Caco-2 (cell line): ENCODE measurements at regions not wholly inside any gene's neighbourhood (a gene's known extent, or its start where the extent isn't known, plus 50 kb on each side); places are given as distances from the start of the nearest gene placed in this dataset.
"Not testable (repeated sequence)": the region's sequence is repeated elsewhere in the genome, so short reads cannot be mapped to it uniquely, and the experiment has no call there.

ENCODE experiments used
- BruUV-seq: library from RNA; stranded (reverse); fragments of 400-500 nt; replicated peaks from 2 replicates; lab custom pipeline; 2021; lab: Mats Ljungman, UMichigan
- CTCF ChIA-PET: fragments of 300-600 bp; sonication (Branson Sonifier 250); formaldehyde crosslinking; loops from one replicate; lab custom pipeline; 2022; ENCODE audit warnings: antibody characterized with exemption; lab: Charles Lee
- POLR2A ChIA-PET: fragments of 300-600 bp; sonication (Branson Sonifier 250); formaldehyde crosslinking; loops from one replicate; lab custom pipeline; 2022; ENCODE audit warnings: antibody characterized with exemption; lab: Charles Lee
- DNase-seq, 2 experiments: peaks; one replicate each; pipeline versions ENCODE4 v3.0.0 to v3.0.0-alpha.2; 2020 to 2022
- H3K27me3 ChIP-seq: replicated peaks from 2 replicates; pipeline ENCODE4 v1.6.0; 2011; ENCODE audit warnings: low read length; ENCODE audit not compliant: control insufficient read depth, insufficient read depth
- H3K36me3 ChIP-seq: 2 replicates; pipeline ENCODE4 v1.5.1; 2011; ENCODE audit warnings: low read length; ENCODE audit not compliant: control insufficient read depth, insufficient read depth
- H3K4me1 ChIP-seq: fragments of 250-450 bp; sonication (Bioruptor Pico); 2 replicates; pipeline ENCODE4 v1.5.1; 2020; ENCODE audit warnings: mild to moderate bottlenecking
- H3K4me3 ChIP-seq: 2 replicates; pipeline ENCODE4 v1.5.1; 2011; ENCODE audit warnings: low read depth, mild to moderate bottlenecking, control low read depth, low read length
- H3K9me3 ChIP-seq: fragments of 250-450 bp; sonication (Bioruptor Pico); 2 replicates; pipeline ENCODE4 v1.5.1; 2020; ENCODE audit warnings: mild to moderate bottlenecking, moderate library complexity
- H3K27ac Mint-ChIP-seq: one replicate; pipeline ENCODE4 v1.8.0; 2022; ENCODE audit warnings: mixed read lengths; ENCODE audit not compliant: unreplicated experiment
- H3K27me3 Mint-ChIP-seq: one replicate; pipeline ENCODE4 v1.8.0; 2022; ENCODE audit warnings: mixed read lengths; ENCODE audit not compliant: insufficient read depth, unreplicated experiment
- H3K36me3 Mint-ChIP-seq: one replicate; pipeline ENCODE4 v1.8.0; 2022; ENCODE audit warnings: mild to moderate bottlenecking, mixed read lengths; ENCODE audit not compliant: insufficient read depth, unreplicated experiment
- H3K4me1 Mint-ChIP-seq: one replicate; pipeline ENCODE4 v1.8.0; 2022; ENCODE audit warnings: low read depth, mixed read lengths; ENCODE audit not compliant: unreplicated experiment
- H3K4me3 Mint-ChIP-seq: one replicate; pipeline ENCODE4 v1.8.0; 2022; ENCODE audit warnings: mild to moderate bottlenecking, moderate library complexity, mixed read lengths; ENCODE audit not compliant: unreplicated experiment
- H3K9me3 Mint-ChIP-seq: one replicate; pipeline ENCODE4 v1.8.0; 2022; ENCODE audit warnings: mixed read lengths; ENCODE audit not compliant: unreplicated experiment
- CTCF ChIP-seq, 2 experiments: fragments of 200-600 bp in 1 of 2; IDR thresholded peaks; 1 replicate in 1 of 2; 2 replicates in 1 of 2; pipeline versions ENCODE4 v1.5.1 to v1.8.0; 2011 to 2022; ENCODE audit warnings: antibody characterized with exemption in 1 of 2, control low read depth in 1 of 2, inconsistent platforms in 1 of 2, low read depth in 1 of 2, low read length in 1 of 2, mild to moderate bottlenecking in 1 of 2, moderate library complexity in 1 of 2; ENCODE audit not compliant: insufficient read depth in 1 of 2, severe bottlenecking in 1 of 2, unreplicated experiment in 1 of 2
- intact Hi-C: fragments of 100-400 bp; cut with micrococcal nuclease; formaldehyde crosslinking; loops from one replicate; pipeline ENCODE4 v1.10.0; 2022; ENCODE audit not compliant: unreplicated experiment

GRCh38 chr7:54426406-54426805 is 115.8 kb upstream of the VSTM2A start:
- no peak for TF ChIP-seq CTCF (IDR thresholded peaks at IDR 0.05; ENCODE audit: insufficient read depth in 1 of 2, low read depth in 1 of 2, low read length in 1 of 2, severe bottlenecking in 1 of 2, unreplicated experiment in 1 of 2)
- Mint-ChIP-seq H3K27ac (no peak overlapping the region), H3K9me3 (no peaks in the 10 kb centered on the region), H3K4me1 (no peaks in the 10 kb centered on the region), H3K36me3 (no peaks in the 10 kb centered on the region), H3K27me3 (peaks cover 5% of the 10 kb centered on the region), H3K4me3 (no peak overlapping the region)
- intact Hi-C loops: no loop called here
- no peaks in the 10 kb centered on the region for H3K4me1 ChIP-seq
- H3K4me3 ChIP-seq: no peak overlapping the region
- no peak for DNase-seq
- H3K27me3 ChIP-seq: no peaks in the 10 kb centered on the region
- no peaks in the 10 kb centered on the region for H3K9me3 ChIP-seq
- BruUV-seq: no TSS peak
- ChIA-PET CTCF (no interaction called here), POLR2A (no interaction called here)
- no peaks in the 10 kb centered on the region for H3K36me3 ChIP-seq

GRCh38 chr7:54429111-54429510 is 113.1 kb upstream of the VSTM2A start:
- Mint-ChIP-seq H3K27ac (no peak overlapping the region), H3K36me3 (no peaks in the 10 kb centered on the region), H3K27me3 (peaks cover 5% of the 10 kb centered on the region), H3K9me3 (no peaks in the 10 kb centered on the region), H3K4me1 (no peaks in the 10 kb centered on the region), H3K4me3 (no peak overlapping the region)
- intact Hi-C loops: no loop called here
- Histone ChIP-seq H3K9me3 (no peaks in the 10 kb centered on the region), H3K36me3 (no peaks in the 10 kb centered on the region), H3K4me3 (no peak overlapping the region), H3K27me3 (no peaks in the 10 kb centered on the region), H3K4me1 (no peaks in the 10 kb centered on the region)
- POLR2A ChIA-PET: no interaction called here
- no TSS peak for BruUV-seq
- CTCF ChIA-PET: no interaction called here
- DNase-seq: no peak
- no peak for TF ChIP-seq CTCF (IDR thresholded peaks at IDR 0.05; ENCODE audit: insufficient read depth in 1 of 2, low read depth in 1 of 2, low read length in 1 of 2, severe bottlenecking in 1 of 2, unreplicated experiment in 1 of 2)

- no peaks in the 10 kb centered on the region for H3K4me1 ChIP-seq
- intact Hi-C loops: loop anchor here (10.0 kb wide), 1 partner anchor 55 kb away; no protein-coding TSS in a partner anchor
- POLR2A ChIA-PET: no interaction called here
- Mint-ChIP-seq H3K4me3 (no peak overlapping the region), H3K9me3 (no peaks in the 10 kb centered on the region), H3K27me3 (peaks cover 7% of the 10 kb centered on the region), H3K4me1 (no peaks in the 10 kb centered on the region), H3K27ac (no peak overlapping the region), H3K36me3 (no peaks in the 10 kb centered on the region)
- no TSS peak for BruUV-seq
- DNase-seq: no peak
- peaks cover 5% of the 10 kb centered on the region; the same call in 1 of the 2 replicates for H3K9me3 ChIP-seq
- no peak overlapping the region for H3K4me3 ChIP-seq
- no peak for TF ChIP-seq CTCF (IDR thresholded peaks at IDR 0.05; ENCODE audit: insufficient read depth in 1 of 2, low read depth in 1 of 2, low read length in 1 of 2, severe bottlenecking in 1 of 2, unreplicated experiment in 1 of 2)
- H3K36me3 ChIP-seq: no peaks in the 10 kb centered on the region
- CTCF ChIA-PET: no interaction called here
- H3K27me3 ChIP-seq: no peaks in the 10 kb centered on the region
Measured at GRCh38 chr7:54439391-54439790, 102.8 kb upstream of the VSTM2A start.

- H3K36me3 Mint-ChIP-seq, H3K4me3 Mint-ChIP-seq, H3K9me3 Mint-ChIP-seq, intact Hi-C loops, H3K4me1 ChIP-seq, DNase-seq, H3K27me3 Mint-ChIP-seq, H3K9me3 ChIP-seq, CTCF ChIA-PET, POLR2A ChIA-PET, H3K36me3 ChIP-seq, H3K27ac Mint-ChIP-seq, H3K4me3 ChIP-seq, H3K27me3 ChIP-seq, H3K4me1 Mint-ChIP-seq, BruUV-seq: not testable (repeated sequence)
Measured at GRCh38 chr7:54444046-54444686, 98.0 kb upstream of the VSTM2A start.

GRCh38 chr7:54453168-54453567 is 89.0 kb upstream of the VSTM2A start:
- H3K4me1 ChIP-seq, H3K36me3 Mint-ChIP-seq, H3K4me3 ChIP-seq, intact Hi-C loops, H3K27me3 ChIP-seq, H3K36me3 ChIP-seq, H3K27ac Mint-ChIP-seq, H3K4me3 Mint-ChIP-seq, BruUV-seq, H3K27me3 Mint-ChIP-seq, H3K4me1 Mint-ChIP-seq, DNase-seq, CTCF ChIA-PET, POLR2A ChIA-PET: not testable (repeated sequence)
- peaks cover 17% of the 10 kb centered on the region; the same call in 1 of the 2 replicates for H3K9me3 ChIP-seq
- peaks cover 35% of the 10 kb centered on the region for H3K9me3 Mint-ChIP-seq
